Ecto neural progenitor cell (in vitro differentiated cells): ENCODE measurements at regions not wholly inside any gene's neighbourhood (a gene's known extent, or its start where the extent isn't known, plus 50 kb on each side); places are given as distances from the start of the nearest gene placed in this dataset.
"Not testable (repeated sequence)": the region's sequence is repeated elsewhere in the genome, so short reads cannot be mapped to it uniquely, and the experiment has no call there.

Experiments
- DNase-seq: peaks from one replicate; pipeline ENCODE4 v3.0.0-alpha.2; 2018; ENCODE audit warnings: low spot score

DNA sequence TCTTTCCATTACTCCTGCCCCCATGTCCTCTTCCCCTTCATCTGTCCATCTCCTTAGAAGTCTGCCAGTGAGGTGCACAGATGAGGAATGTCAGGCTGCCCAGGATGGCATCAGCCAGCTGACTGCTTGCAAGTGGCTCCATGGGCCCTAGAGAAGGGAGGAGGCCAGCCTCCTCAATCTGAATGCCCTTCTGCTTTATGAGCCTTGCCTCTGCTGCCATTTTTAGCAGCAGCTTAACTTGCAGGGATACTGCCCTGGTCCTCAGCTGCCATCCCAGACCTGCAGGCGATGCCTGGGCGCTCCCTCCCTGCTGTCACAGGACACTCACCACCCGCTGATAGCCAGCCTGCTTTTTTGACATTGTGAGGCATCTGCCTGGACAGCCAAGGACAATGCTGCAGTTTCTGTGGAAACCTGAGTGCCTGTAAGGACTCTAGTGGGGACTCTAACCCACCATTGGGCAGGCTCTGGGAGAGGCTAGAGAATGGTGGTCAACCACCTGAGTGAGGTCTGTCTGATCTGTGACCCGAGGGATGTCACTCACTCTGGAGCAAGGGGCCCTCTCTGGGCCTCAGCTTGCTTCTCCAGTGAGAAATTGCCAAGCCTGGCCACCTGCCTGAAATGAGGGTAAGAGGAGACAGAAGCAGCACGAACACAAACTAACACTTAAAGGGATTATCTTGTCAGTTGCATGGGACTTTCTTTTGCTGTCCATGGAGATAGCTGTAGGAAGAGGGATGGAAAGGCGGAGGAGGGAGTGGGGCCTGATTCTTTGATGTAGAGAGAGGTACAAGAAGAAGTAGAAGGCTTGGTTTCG is 185.0 kb downstream of the MIS18A start:
- DNase-seq, result no peak

DNA sequence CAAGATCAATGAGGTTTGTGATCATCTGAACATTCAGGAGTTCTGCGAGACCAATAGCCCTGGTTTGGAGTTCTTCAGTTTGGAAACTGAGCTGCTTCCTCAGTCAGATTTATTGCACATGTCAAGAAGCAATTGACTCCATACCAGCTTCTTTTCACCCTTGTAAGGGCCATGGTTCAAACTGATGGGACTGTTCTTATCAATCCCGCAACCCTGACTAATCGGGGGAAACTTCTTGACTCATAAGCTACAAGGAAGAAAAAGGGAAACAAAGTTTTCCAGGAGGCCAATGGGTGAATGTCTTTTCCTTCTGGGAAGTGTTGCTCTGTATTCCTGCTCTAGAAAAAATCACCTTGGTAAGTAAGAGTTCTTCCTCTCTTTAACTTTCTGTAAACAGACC is 187.9 kb downstream of the MIS18A start:
- DNase-seq, result no peak

DNA sequence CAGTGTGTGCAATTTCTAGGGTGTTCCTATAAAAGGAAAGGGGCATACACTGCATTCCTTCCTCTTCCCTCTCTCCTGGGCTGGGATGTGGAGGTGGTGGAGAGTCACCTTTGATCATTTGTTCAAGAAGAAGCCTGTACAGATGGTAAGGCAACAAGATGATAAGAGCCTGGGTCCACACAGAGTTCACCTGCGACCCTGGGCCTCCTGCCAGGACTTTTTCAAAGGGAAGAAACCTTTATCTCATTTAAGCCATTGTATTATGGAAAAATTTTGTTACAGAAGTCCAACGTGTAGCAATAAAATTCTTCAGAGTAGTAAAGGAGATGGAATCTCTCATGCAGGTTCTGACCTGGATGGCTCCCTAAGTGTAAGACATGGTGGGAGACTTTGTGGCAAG is 189.1 kb downstream of the MIS18A start:
- DNase-seq, result no peak

DNA sequence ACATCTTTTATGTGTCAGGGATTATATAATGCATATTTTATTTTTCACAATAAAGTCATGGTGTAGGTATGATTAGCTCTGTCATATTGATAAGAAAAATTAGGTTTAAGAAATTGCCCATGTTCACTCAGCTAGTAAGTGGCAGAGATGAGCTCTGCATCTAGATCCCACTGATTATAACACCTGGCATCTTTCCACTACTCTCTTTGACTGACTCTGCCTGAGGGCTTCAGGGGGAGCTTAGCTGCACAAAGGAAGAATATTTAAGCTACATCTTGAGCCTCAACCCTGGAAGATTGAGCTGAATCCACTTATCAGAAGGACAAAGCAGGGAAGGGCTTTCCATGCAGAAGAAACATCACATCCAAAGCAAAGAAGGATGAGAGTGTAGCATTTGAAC is 190.4 kb downstream of the MIS18A start:
- no peak for DNase-seq

DNA sequence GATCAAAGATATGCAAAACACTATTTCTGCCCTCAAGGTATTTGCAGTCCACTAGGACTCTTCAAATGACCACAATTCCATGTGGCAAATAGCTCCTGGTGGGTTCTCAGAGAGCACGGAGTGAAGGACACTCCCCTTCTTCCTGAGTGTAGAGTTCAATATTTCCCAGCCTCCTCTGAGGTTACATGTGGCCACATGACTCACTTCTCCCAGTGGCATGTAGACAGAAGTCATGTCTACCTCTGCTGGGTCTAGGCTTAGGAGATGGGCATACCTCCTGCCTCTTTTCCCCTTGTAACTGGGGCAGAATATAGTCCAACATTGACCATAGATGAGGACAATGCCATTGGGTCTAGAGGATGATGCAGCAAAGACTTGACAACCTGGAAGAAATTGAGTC is 191.4 kb downstream of the MIS18A start:
- DNase-seq, result no peak

DNA sequence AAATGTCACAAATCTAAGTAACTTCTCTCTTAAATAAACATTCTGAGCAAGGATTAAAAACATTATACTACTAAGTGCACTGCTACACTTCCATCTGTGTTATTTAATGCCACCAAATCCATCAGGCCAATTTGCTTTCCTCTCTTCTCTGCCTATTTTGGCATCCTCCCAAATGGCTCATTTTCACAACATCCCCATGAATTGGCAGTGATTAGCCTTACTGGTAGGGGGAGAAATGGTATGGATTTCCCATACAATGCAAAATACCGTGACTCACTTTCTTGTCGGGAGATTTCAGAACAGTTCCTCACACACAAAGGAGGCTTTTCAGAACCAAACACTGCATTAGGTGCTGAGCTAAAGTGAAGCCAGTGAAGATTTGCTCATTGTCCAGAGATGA is 195.7 kb downstream of the MIS18A start:
- no peak for DNase-seq

DNA sequence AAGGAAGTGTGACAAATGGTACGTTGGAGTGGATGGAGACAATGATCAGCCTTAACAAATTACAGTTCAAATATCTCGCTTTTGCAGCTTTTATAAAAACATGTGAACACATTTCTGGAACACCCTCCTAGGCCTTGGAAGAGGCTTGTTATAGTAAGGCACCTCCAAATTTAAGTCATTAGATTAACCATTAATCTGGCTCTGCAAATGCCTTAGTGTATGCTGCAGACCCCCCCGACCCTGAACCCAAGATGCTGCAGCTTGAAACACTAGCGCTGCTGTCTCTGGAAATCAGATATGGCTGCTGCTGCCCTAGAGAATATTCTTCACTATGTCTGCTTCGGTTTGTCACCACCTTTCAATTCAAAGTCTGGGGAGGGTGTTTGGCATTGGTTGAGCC is 196.4 kb downstream of the MIS18A start:
- no peak for DNase-seq

DNA sequence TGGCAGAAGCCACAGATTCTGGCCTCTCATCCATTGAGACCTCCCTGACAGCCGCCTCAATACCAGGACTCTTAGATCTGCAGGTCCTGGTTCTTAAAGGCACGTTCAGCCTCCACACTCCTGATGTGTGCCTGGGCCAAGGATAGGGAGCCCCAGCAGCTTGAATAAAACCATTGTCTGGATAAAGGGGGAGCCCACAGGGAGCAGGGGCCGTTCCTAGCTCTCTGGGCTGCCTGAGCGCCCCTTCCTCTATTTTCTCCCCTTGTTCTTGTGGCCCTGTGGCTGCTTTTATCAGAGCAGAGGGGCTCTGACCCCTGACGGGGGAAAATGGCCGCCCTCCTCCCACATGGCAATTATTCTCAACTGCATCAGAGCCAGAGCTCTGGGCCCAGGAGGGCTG is 200.8 kb downstream of the HUNK start:
- no peak for DNase-seq

DNA sequence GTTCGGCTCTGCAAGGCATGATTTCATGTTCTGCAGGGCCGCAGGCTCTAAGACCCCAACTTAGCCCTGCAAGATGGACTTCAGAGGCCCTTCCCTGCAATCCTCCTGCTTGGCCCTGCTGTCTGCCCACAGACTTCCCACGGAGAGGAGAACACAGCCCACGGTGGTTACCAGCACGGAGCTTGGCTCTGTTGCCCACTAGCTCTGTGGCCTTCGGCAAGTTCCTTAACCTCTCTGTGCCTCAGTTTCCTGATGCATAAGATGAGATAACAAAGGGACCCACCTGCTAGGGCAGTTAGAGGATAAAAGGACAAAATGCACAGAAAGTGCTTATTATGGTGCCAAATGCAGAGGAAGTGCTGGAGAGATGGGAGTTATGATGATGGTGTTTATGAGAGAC is 200.4 kb downstream of the HUNK start:
- peak; percentile 24 for DNase-seq

DNA sequence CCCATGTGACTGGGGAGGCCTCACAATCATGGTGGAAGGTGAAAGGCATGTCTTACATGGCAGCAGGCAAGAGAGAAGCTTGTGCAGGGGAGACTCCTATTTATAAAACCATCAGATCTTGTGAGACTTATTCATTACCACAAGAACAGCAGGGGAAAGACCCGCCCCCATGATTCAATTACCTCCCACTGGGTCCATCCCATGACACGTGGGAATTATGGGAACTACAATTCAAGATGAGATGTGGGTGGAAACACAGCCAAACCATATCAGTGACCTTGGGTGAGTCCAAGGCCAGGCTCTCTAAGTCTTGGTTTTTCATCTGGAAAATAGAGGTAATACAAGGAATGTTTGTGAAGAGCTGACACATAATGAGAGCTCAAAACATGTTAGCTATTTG is 198.8 kb downstream of the HUNK start:
- DNase-seq, result not testable (repeated sequence)

DNA sequence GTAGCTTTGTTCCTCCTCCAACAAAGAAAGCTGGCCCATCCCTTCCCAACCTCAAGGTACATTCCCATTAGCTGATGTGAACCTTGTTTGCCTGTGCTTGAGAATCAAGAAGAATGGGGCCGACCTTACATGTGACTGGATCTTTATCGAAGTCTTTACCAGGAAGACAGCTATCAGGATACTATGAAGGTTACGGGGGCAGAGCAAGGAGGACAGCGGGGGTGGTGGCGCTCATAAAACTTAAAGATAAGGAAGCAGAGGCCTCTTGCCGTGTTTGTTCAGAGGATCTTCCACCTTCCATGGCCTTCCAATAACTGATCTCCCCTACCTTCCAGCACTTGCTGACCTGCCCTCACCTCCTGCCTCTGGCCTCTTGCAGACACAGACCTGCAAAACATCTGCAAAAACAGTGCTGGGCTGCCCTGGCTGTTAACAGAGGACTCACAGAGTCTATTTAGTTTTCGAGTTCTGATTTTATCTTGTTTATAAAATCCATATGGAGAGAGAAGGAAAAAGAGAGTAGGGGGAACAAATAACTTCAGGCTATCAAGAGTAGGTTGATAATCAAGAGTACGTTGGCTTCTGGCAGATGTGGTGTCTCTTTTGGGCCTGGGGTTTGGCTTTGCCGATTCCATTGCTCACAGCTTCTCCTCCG is 198.0 kb downstream of the HUNK start:
- no peak for DNase-seq

DNA sequence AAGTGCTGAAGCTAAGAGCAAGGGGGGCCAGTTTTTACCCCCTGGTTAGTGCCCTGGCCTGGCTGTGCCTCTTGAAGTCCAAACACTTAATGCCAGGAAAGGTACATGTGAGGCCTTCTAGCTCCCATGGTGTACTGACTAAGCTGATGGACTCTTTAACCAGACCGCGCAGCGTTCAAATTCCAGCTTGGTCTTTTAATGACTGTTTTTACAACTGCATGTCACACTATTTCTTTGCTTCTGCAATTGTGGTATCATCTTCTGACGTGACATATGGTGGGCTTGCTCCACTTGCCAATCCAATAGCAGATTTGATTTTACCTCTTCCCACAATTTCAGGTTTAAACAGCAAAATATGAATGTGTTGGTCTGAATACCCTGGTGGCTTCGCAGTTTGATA is 197.3 kb downstream of the HUNK start:
- no peak for DNase-seq

DNA sequence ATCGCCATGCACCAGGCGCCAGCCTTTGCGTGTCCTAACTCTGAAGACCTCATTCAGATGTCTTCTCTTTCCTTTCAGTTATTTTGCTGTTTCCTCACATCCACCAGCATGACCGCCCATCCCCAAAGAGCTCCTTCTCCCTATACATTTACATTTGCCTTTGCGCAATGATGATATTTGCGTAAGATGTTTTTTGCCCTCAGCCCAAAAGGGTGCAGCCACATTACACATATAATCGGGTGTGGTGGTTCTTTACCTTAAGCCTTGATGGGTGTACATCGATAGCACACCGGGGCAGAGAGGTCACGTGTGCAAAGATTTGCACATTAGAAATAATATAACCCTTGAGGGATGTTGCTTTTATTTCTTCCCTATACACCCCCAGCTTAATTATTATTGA is 192.8 kb downstream of the HUNK start:
- DNase-seq, result no peak

DNA sequence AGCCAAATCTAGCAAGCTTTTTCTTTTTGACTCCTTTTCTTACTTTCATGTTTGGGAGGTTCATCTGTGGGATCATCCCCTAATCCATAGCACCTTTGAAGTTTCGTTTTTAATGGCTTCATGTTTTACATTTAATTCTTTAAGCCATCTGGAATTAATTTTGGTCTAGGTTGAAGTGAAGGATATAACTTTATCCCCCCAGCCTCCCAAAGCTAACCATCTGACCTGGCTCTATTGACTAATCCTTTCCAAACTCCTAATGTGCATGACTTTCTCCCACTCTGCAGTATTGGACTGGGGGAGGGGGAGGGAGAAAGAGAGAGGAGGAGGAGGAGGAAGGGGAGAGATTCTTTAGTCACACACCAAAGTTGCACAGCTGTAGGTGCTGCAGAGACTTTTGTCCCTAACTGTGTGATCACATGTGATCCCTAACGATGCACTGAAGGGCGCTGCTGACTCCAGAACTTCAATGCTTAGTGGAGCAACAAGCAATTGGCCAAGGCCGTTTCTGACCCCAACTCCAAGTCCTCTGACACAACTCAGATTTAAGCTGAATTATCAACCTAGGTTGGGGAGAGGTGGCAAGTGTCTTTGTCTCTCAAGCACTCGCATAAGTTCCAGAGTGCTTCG is 191.6 kb downstream of the HUNK start:
- no peak for DNase-seq

DNA sequence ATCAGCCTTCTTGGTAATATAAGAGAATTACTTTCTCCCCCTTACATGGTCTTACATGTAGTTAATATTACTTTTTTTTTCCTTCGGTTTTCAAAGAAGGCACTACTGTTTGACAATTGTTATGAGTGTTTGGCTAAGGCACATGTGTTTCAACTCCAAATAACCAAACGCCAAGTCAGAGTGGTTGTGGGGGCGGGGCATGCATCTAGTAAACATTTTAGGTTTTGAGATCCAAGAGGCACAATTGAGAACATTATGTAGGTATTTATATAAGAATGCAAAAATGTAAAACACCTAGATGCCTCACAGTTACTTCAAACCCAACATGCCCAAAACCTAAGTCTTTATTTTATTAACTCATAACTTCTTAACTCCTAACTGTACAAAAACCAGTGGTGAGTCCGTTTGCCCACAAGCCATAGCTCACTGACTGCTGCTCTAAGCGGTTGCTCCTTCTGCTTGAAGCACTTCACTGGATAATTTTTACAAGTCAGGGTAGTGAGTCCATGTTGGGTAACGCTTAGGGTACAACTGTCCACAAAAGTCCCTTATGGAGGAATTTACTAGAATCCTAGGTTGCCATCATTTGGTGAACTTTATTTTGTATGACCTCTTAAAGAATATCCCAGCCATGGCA is 189.9 kb downstream of the HUNK start:
- DNase-seq, result no peak

DNA sequence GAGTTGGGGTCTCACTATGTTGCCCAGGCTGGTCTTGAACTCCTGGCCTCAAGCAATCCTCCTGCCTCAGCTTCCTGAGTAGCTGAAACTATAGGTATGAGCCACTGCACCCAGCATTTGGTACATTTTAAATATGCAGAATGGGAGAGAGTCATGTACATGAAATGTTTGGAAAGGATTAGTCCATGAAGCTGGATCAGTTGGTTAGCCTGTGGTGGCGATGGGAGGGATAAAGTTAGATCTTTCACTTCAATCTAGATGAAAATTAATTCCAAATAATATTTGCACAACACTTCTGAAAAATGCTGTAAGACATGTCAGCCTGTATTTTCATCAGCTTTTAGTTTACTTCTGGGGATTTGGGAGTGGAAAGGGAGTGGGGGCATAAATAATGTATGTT is 188.9 kb downstream of the HUNK start:
- DNase-seq, result no peak

DNA sequence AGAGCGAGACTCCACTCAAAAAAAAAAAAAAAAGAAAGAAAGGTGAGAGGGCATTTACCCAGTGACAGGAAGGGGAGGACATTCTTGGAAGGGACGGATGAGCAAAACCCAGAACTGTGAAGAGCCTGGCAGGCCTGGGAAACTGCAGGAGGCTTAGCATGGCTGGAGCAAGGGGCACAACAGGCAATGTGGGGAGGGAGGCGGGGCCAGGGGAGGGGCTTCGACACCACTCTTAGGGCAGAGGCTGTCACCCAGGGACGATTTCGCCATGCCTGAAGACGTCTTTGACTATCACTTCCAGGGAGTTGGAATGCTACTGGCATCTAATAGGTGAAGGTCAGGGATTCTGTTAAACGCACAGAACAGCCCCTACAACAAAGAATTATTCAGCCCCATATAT is 184.0 kb downstream of the HUNK start:
- no peak for DNase-seq

DNA sequence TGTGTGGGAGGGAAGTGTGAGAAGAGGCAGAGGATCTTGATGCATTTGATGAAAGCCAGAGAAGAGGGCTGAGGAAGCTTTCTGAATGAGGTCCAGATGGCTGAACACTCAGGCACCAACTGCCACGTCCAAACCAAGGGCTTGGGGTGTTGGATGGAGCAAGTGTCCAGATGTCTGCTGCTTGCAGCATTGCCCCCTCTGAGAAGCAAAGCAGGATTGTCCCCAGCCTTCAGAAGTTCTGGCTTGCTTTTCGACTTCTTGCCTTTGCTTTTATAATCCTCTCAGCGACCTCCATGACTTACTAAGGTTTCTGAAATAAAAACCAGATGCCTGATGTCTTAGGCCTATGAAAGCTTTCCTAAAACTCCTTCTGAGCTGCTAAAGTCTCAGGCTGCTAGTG is 182.5 kb downstream of the HUNK start:
- DNase-seq, result no peak
